GM12874 (cell line): ENCODE measurements at regions not wholly inside any gene's neighbourhood (a gene's known extent, or its start where the extent isn't known, plus 50 kb on each side); places are given as distances from the start of the nearest gene placed in this dataset.

Source experiments
- CTCF ChIP-seq: IDR thresholded peaks from 2 replicates; pipeline ENCODE4 v1.5.1; 2011; ENCODE audit warnings: low read depth, mild to moderate bottlenecking, control low read depth, low read length, moderate library complexity; ENCODE audit not compliant: insufficient read depth

GRCh38 chr1:55943721-55944435, 635.5 kb downstream of the PLPP3 start:
- TF ChIP-seq CTCF = no peak

GRCh38 chr1:55943012-55943411, 636.4 kb downstream of the PLPP3 start:
- no peak for TF ChIP-seq CTCF

- no peak for TF ChIP-seq CTCF
Measured at GRCh38 chr1:55939866-55940265, 639.5 kb downstream of the PLPP3 start.

GRCh38 chr1:55938861-55939260, 640.5 kb downstream of the PLPP3 start:
- TF ChIP-seq CTCF = no peak

GRCh38 chr1:55938376-55938850, 641.0 kb downstream of the PLPP3 start:
- no peak for TF ChIP-seq CTCF

- no peak for TF ChIP-seq CTCF
Measured at GRCh38 chr1:55937840-55938375, 641.5 kb downstream of the PLPP3 start.

- no peak for TF ChIP-seq CTCF
Measured at GRCh38 chr1:55935236-55935635, 644.1 kb downstream of the PLPP3 start.
